ENCODE measurements at regions not wholly inside any gene's neighbourhood (a gene's known extent, or its start where the extent isn't known, plus 50 kb on each side); places are given as distances from the start of the nearest gene placed in this dataset.

DNA sequence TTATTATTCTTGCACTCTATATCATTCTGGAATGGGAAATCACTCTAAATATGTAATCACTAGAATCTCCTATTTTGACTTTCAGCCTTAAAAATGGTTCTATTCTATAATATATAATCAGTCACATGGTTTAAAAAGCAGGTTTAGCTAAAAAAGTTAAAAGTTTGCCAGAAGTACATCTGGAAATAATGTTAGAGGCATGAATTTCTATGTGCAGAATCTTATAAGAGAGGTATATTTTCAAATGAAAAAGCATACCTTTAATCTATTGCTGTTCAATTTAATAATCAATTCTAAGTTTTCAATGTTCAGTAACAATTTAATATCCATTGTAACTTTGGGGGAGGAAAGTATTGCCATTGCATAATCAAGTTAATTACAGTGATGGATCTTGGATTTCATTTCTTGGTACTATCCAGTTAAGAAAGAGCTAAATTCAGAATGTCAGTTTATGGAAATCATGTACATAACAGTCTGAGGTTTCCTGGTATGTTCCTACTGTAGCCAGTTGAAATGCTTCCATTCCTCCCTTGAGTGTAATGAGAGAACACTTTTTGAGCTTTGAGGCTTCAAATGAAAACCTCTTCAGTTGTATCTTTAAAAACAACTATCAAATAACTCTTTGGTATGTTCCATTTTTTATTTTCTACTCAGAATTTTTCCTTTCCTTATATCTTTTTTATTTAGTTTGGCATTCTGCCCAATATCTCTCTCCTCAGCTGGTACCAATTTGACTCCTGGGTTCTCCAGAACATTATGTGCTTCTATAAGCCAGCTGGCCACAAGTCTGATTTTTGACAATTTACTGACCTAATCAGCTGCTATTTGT is 175.7 kb upstream of the COL11A1 start:
- TF ChIP-seq, protein P1, sequence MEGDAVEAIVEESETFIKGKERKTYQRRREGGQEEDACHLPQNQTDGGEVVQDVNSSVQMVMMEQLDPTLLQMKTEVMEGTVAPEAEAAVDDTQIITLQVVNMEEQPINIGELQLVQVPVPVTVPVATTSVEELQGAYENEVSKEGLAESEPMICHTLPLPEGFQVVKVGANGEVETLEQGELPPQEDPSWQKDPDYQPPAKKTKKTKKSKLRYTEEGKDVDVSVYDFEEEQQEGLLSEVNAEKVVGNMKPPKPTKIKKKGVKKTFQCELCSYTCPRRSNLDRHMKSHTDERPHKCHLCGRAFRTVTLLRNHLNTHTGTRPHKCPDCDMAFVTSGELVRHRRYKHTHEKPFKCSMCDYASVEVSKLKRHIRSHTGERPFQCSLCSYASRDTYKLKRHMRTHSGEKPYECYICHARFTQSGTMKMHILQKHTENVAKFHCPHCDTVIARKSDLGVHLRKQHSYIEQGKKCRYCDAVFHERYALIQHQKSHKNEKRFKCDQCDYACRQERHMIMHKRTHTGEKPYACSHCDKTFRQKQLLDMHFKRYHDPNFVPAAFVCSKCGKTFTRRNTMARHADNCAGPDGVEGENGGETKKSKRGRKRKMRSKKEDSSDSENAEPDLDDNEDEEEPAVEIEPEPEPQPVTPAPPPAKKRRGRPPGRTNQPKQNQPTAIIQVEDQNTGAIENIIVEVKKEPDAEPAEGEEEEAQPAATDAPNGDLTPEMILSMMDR (IDR thresholded peaks at IDR 0.05): no peak
- TF ChIP-seq POLR2A (IDR thresholded peaks at IDR 0.05): no peak

All from upper lobe of left lung (tissue), 4 donors.